Activated naive CD8-positive, alpha-beta T cell treated with anti-CD3 and anti-CD28 coated beads for 36 hours (primary cell): ENCODE measurements at regions not wholly inside any gene's neighbourhood (a gene's known extent, or its start where the extent isn't known, plus 50 kb on each side); places are given as distances from the start of the nearest gene placed in this dataset.

ENCODE experiments used
- DNase-seq: peaks from one replicate; pipeline ENCODE4 v3.0.0; 2021
- H3K27ac Mint-ChIP-seq: one replicate; pipeline ENCODE4 v1.8.0; 2022; ENCODE audit warnings: mild to moderate bottlenecking, moderate library complexity, mixed read lengths
- H3K27me3 Mint-ChIP-seq: one replicate; pipeline ENCODE4 v1.8.0; 2022; ENCODE audit warnings: mild to moderate bottlenecking, mixed read lengths
- H3K36me3 Mint-ChIP-seq: one replicate; pipeline ENCODE4 v1.8.0; 2021; ENCODE audit warnings: mild to moderate bottlenecking, mixed read lengths
- H3K4me1 Mint-ChIP-seq: one replicate; pipeline ENCODE4 v1.8.0; 2021; ENCODE audit warnings: mixed read lengths
- H3K4me3 Mint-ChIP-seq: one replicate; pipeline ENCODE4 v1.8.0; 2022; ENCODE audit warnings: mild to moderate bottlenecking, moderate library complexity, mixed read lengths
- H3K9me3 Mint-ChIP-seq: one replicate; pipeline ENCODE4 v1.8.0; 2022; ENCODE audit warnings: mixed read lengths

- no peak overlapping the region for H3K4me3 Mint-ChIP-seq
- H3K9me3 Mint-ChIP-seq = no peaks in the 10 kb centered on the region
- no peak for DNase-seq
- no peaks in the 10 kb centered on the region for H3K4me1 Mint-ChIP-seq
- no peaks in the 10 kb centered on the region for H3K36me3 Mint-ChIP-seq
- no peak overlapping the region for H3K27ac Mint-ChIP-seq
- no peaks in the 10 kb centered on the region for H3K27me3 Mint-ChIP-seq
Measured at GRCh38 chr1:29884740-29885139, 648.4 kb downstream of the PTPRU start.

DNA sequence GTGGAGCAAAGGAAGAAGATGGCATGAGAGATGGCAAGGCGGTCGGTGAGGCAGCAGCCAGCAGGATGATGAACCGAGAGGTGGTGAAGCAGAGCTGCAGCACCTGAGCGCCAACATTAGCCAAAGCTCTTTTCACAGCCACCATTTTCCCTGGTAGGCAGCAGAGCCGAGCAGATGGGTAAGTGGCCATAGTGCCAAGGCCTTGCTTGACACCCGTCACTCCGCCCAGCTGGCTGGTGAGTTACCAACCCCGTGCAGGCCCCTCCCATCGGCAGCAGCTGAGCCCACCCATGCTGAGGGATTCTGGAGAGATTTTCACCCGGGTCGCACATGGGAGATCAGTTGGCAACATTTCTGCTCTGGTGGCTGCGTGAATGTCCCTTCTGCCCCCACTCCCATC is 647.7 kb downstream of the PTPRU start:
- no peaks in the 10 kb centered on the region for H3K9me3 Mint-ChIP-seq
- no peak overlapping the region for H3K27ac Mint-ChIP-seq

GRCh38 chr1:29883411-29883832 is 647.1 kb downstream of the PTPRU start:
- H3K27me3 Mint-ChIP-seq = no peaks in the 10 kb centered on the region
- H3K36me3 Mint-ChIP-seq = no peaks in the 10 kb centered on the region
- no peaks in the 10 kb centered on the region for H3K4me1 Mint-ChIP-seq
- H3K4me3 Mint-ChIP-seq = no peak overlapping the region
- H3K27ac Mint-ChIP-seq = no peak overlapping the region
- DNase-seq = no peak
- no peaks in the 10 kb centered on the region for H3K9me3 Mint-ChIP-seq

More for the DNA sequence above, 647.7 kb downstream of the PTPRU start:
- no peaks in the 10 kb centered on the region for H3K27me3 Mint-ChIP-seq
- no peaks in the 10 kb centered on the region for H3K4me1 Mint-ChIP-seq
- DNase-seq = no peak
- no peak overlapping the region for H3K4me3 Mint-ChIP-seq
- no peaks in the 10 kb centered on the region for H3K36me3 Mint-ChIP-seq

DNA sequence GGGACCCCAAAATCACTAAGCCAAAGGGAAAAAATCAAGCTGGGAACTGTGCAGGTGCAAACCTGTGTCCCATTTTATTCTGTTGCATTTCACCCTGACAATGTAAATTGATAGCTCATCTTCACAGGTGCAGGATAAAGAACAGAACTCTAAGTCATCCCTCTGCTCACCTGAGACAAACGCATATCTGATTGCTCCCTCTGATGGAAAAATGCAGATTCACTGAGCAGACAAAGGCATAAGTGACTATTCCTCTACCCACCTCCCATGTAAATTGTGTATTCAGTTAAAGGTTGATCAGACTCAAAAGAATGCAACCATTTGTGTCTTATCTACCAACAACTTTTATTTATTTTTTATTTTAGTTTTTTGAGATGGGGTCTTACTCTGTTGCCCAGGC is 644.2 kb downstream of the PTPRU start:
- no peaks in the 10 kb centered on the region for H3K36me3 Mint-ChIP-seq
- H3K27ac Mint-ChIP-seq = no peak overlapping the region
- no peak overlapping the region for H3K4me3 Mint-ChIP-seq
- no peak for DNase-seq
- H3K9me3 Mint-ChIP-seq = no peaks in the 10 kb centered on the region
- H3K27me3 Mint-ChIP-seq = no peaks in the 10 kb centered on the region
- H3K4me1 Mint-ChIP-seq = no peaks in the 10 kb centered on the region

DNA sequence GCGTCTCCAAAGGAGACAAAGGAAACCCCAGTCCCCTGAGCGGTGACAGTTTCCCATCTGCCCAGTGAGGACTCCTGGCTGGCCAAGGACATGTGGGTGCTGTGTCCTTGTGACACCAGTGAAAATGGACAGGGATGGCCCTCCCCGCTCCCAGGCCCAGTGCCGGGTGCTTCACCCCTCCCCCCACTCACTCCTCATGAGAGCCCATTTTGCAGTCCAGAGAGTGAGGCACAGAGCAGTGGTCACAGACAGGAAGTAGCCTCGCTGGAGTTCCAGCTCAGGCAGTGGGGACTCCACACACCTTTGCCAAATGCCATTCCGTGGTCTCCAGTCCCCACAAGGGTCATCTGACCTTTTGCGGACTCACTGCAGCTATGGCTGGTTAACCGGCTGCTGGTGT is 642.9 kb downstream of the PTPRU start:
- no peaks in the 10 kb centered on the region for H3K4me1 Mint-ChIP-seq
- H3K27ac Mint-ChIP-seq = no peak overlapping the region
- H3K4me3 Mint-ChIP-seq = no peak overlapping the region
- no peaks in the 10 kb centered on the region for H3K27me3 Mint-ChIP-seq
- H3K36me3 Mint-ChIP-seq = no peaks in the 10 kb centered on the region
- H3K9me3 Mint-ChIP-seq = no peaks in the 10 kb centered on the region
- DNase-seq = no peak

- Mint-ChIP-seq H3K9me3 (no peaks in the 10 kb centered on the region), H3K27ac (no peak overlapping the region), H3K4me3 (no peak overlapping the region), H3K4me1 (no peaks in the 10 kb centered on the region), H3K27me3 (no peaks in the 10 kb centered on the region), H3K36me3 (no peaks in the 10 kb centered on the region)
- DNase-seq = no peak
Measured at GRCh38 chr1:29878501-29878900, 642.2 kb downstream of the PTPRU start.

DNA sequence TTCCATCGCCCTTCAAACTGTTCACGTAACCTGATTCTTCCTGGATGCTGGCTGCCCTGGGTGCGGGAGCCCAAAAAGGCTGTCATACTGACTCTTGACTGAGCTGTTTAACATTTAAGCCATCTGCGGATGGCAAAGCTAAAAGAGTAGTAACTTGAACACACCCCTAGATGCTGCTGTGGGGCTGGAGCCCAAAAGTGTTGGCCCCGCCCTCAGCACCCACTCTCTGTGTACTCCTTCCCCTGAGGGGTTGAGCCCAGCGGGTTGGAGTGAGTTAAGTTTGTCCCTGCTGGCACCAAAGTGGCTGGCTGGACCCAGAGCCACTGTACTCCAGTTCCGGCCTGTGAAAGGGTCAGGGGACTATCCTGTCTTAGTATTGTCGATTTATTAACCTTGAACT is 640.6 kb downstream of the PTPRU start:
- DNase-seq = no peak
- H3K36me3 Mint-ChIP-seq = no peaks in the 10 kb centered on the region
- no peaks in the 10 kb centered on the region for H3K4me1 Mint-ChIP-seq
- H3K9me3 Mint-ChIP-seq = no peaks in the 10 kb centered on the region
- peaks cover 6% of the 10 kb centered on the region for H3K27me3 Mint-ChIP-seq
- no peak overlapping the region for H3K4me3 Mint-ChIP-seq
- no peak overlapping the region for H3K27ac Mint-ChIP-seq

DNA sequence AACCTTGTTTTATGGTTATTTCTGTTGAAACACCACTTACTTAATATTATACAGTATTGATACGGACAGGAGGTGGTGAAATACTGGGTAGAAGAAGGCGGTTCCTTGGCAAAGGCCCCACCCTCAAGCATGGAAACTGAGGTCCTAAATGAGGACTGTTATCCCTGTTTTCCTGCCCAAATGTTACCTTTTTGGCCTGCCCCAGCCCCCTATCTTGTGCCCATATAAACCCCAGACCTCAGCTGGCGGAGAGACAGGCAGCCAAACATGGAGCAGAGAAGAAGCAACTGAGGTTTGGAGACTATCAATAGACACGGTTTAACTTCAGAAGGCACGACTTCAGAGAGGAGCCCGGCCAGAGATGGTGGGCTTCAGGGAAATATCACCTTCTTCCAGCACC is 640.1 kb downstream of the PTPRU start:
- Mint-ChIP-seq H3K4me3 (no peak overlapping the region), H3K36me3 (no peaks in the 10 kb centered on the region), H3K27me3 (peaks cover 6% of the 10 kb centered on the region), H3K27ac (no peak overlapping the region), H3K9me3 (no peaks in the 10 kb centered on the region), H3K4me1 (no peaks in the 10 kb centered on the region)
- DNase-seq = no peak

GRCh38 chr1:29875557-29876028 is 639.3 kb downstream of the PTPRU start:
- no peaks in the 10 kb centered on the region for H3K36me3 Mint-ChIP-seq
- DNase-seq = no peak
- H3K27me3 Mint-ChIP-seq = peaks cover 6% of the 10 kb centered on the region
- no peaks in the 10 kb centered on the region for H3K4me1 Mint-ChIP-seq
- H3K4me3 Mint-ChIP-seq = no peak overlapping the region
- H3K27ac Mint-ChIP-seq = no peak overlapping the region
- H3K9me3 Mint-ChIP-seq = no peaks in the 10 kb centered on the region

DNA sequence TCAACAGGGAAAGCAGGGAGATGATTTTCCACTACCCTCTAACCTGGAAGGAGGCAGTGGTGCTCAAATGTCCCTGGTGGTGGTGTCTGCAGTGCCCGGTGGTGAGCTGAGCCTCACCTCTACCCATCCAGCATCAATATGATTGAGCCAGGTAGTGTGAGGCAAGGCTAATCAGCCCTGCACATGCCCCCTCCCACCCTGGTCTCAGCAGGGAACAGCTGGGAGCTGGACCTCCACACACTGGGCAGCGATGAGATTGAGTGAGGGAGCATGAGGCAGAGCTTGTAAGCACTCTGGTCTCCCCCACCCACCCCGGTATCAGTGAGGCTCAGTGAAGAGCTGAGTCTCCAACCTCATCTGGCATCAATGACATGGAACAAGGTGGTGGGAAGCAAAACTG is 634.3 kb downstream of the PTPRU start:
- H3K9me3 Mint-ChIP-seq = no peaks in the 10 kb centered on the region
- H3K27me3 Mint-ChIP-seq = peaks cover 18% of the 10 kb centered on the region
- DNase-seq = no peak
- H3K27ac Mint-ChIP-seq = no peak overlapping the region
- H3K36me3 Mint-ChIP-seq = no peaks in the 10 kb centered on the region
- no peaks in the 10 kb centered on the region for H3K4me1 Mint-ChIP-seq
- no peak overlapping the region for H3K4me3 Mint-ChIP-seq

DNA sequence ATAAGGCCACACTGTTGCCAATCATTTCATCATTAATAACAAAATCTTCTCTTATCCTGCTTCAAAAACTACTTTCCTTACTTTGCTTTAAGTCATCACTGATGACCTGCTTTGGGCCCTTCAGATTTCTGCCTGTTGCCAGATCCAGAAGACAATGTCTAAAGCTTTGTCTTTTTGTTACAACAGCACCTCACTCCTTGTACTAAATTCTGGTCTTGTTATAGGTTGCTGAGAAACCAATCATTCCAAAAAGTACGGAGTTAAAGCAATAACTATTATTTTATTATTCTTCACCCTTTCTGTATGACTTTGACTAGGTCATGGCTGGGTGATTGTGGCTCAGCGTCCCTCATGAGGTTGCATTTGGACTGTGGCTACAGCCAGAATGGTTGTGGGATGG is 633.5 kb downstream of the PTPRU start:
- Mint-ChIP-seq H3K4me1 (no peaks in the 10 kb centered on the region), H3K36me3 (no peaks in the 10 kb centered on the region), H3K27me3 (peaks cover 18% of the 10 kb centered on the region), H3K4me3 (no peak overlapping the region), H3K9me3 (no peaks in the 10 kb centered on the region), H3K27ac (no peak overlapping the region)
- no peak for DNase-seq

- Mint-ChIP-seq H3K4me3 (no peak overlapping the region), H3K9me3 (no peaks in the 10 kb centered on the region), H3K4me1 (no peaks in the 10 kb centered on the region), H3K27me3 (peaks cover 18% of the 10 kb centered on the region), H3K27ac (no peak overlapping the region), H3K36me3 (no peaks in the 10 kb centered on the region)
- DNase-seq = no peak
Measured at GRCh38 chr1:29868944-29869343, 632.6 kb downstream of the PTPRU start.

GRCh38 chr1:29868096-29868495 is 631.8 kb downstream of the PTPRU start:
- DNase-seq = no peak
- Mint-ChIP-seq H3K4me1 (no peaks in the 10 kb centered on the region), H3K27me3 (peaks cover 18% of the 10 kb centered on the region), H3K27ac (no peak overlapping the region), H3K4me3 (no peak overlapping the region), H3K9me3 (no peaks in the 10 kb centered on the region), H3K36me3 (no peaks in the 10 kb centered on the region)

DNA sequence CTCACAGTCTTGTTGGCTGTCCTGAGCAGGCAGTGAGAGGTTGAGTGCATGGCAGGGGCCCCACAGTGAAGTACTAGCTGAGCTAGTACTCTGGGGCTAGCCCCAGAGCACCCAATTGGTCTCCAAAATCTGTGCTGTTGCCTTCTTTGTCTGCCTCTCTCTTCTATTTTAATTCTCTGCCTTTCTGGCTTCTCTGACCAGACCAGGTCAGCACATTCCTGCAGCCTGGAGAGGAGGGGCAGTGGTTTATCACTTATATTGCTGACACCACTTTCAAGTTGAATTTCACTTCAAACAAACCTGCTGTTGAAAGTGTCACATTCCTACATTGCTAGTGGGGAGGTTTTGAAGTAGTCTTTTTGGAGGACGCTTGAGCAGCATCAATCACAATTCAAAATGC is 628.7 kb downstream of the PTPRU start:
- Mint-ChIP-seq H3K27me3 (peaks cover 19% of the 10 kb centered on the region), H3K36me3 (peaks cover 2% of the 10 kb centered on the region), H3K4me3 (no peak overlapping the region), H3K27ac (no peak overlapping the region), H3K4me1 (no peaks in the 10 kb centered on the region), H3K9me3 (peaks cover 14% of the 10 kb centered on the region)
- no peak for DNase-seq

DNA sequence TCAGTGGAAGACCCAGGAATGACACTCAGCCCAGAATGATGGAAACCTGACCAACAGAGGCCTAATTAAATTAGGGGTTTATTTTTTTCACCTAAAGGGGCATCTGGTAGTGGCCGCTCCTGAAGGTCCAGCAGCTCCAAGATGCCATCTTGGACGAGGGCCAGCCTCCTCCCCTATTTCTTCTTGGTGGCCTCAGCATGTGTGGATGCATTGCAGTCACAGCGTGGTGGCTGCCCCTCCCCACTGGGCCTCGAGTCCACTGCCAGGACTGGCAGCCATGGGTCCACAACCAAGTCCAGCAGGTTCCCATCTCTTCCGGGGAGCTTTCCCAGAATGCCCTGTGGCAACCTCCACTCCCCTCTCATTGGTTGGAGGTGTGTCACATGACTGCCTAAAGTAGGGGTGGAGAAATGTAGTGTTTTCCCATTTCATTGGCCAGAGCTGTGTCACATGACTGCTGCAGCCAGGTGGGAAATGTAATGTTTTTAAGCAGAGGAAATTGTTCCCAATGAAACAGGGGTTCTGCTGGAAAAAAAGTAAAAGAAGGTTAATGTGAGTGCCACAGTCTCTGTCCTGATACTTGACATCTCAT is 628.2 kb downstream of the PTPRU start:
- Mint-ChIP-seq H3K4me1 (no peaks in the 10 kb centered on the region), H3K27ac (no peak overlapping the region), H3K36me3 (peaks cover 2% of the 10 kb centered on the region), H3K4me3 (no peak overlapping the region), H3K27me3 (peaks cover 20% of the 10 kb centered on the region), H3K9me3 (peaks cover 14% of the 10 kb centered on the region)
- no peak for DNase-seq

DNA sequence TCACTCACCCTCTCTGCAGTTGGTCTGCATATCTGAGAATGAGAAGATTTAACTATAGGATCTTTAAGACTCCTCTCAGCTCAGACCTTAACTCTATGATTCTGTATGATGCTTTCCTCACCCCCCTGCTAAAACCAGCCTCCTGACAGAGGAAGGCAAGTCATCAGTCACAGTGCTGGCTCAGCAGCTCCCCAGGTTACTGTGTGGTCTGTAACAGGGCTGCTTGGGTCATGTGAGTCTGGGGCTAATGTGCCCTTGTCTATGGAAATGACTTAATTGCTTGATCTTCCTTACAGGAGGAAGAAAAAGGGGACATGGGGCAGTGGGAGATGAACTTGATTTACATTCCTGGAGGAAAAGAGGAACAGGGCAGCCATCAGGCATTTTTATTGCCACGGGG is 625.6 kb downstream of the PTPRU start:
- H3K4me1 Mint-ChIP-seq = no peaks in the 10 kb centered on the region
- H3K27me3 Mint-ChIP-seq = peaks cover 21% of the 10 kb centered on the region
- no peak overlapping the region for H3K27ac Mint-ChIP-seq
- no peak overlapping the region for H3K4me3 Mint-ChIP-seq
- H3K9me3 Mint-ChIP-seq = peaks cover 14% of the 10 kb centered on the region
- no peak for DNase-seq
- peaks cover 2% of the 10 kb centered on the region for H3K36me3 Mint-ChIP-seq
